ENCODE measurements at regions not wholly inside any gene's neighbourhood (a gene's known extent, or its start where the extent isn't known, plus 50 kb on each side); places are given as distances from the start of the nearest gene placed in this dataset.

- TF ChIP-seq, protein P1, sequence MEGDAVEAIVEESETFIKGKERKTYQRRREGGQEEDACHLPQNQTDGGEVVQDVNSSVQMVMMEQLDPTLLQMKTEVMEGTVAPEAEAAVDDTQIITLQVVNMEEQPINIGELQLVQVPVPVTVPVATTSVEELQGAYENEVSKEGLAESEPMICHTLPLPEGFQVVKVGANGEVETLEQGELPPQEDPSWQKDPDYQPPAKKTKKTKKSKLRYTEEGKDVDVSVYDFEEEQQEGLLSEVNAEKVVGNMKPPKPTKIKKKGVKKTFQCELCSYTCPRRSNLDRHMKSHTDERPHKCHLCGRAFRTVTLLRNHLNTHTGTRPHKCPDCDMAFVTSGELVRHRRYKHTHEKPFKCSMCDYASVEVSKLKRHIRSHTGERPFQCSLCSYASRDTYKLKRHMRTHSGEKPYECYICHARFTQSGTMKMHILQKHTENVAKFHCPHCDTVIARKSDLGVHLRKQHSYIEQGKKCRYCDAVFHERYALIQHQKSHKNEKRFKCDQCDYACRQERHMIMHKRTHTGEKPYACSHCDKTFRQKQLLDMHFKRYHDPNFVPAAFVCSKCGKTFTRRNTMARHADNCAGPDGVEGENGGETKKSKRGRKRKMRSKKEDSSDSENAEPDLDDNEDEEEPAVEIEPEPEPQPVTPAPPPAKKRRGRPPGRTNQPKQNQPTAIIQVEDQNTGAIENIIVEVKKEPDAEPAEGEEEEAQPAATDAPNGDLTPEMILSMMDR (IDR thresholded peaks at IDR 0.05) = no peak
- TF ChIP-seq EZH2 (IDR thresholded peaks at IDR 0.05; ENCODE audit: borderline replicate concordance, insufficient read depth, low read depth, low read length, poor library complexity, severe bottlenecking) = no peak
These were observed 618.8 kb downstream of the GLUD2 start for GRCh38 chrX:121666171-121666570.

Measured in B cell (primary cell).